GM23338 (cell line): ENCODE measurements at regions not wholly inside any gene's neighbourhood (a gene's known extent, or its start where the extent isn't known, plus 50 kb on each side); places are given as distances from the start of the nearest gene placed in this dataset.

Experiments
- ATAC-seq: fragments of 200-7000 bp; cut with Tn5 transposase; 3 replicates; pipeline ENCODE4 v1.9.1; 2020
- DNase-seq: peaks from one replicate; pipeline ENCODE4 v3.0.0-alpha.2; 2015; ENCODE audit warnings: low spot score
- H2AFZ ChIP-seq: fragments of 200-600 bp; sonication (generic); 2 replicates; pipeline ENCODE4 v1.8.0; 2016; ENCODE audit warnings: antibody characterized with exemption, mild to moderate bottlenecking, moderate library complexity
- H3F3A ChIP-seq: fragments of 200-600 bp; sonication (generic); replicated peaks from 2 replicates; pipeline ENCODE4 v1.8.0; 2017; ENCODE audit warnings: antibody characterized with exemption, mixed run types, low read depth
- H3K27ac ChIP-seq: fragments of 200-600 bp; sonication (generic); 2 replicates; pipeline ENCODE4 v1.6.1; 2016; ENCODE audit warnings: low read depth
- H3K27me3 ChIP-seq: fragments of 200-600 bp; sonication (generic); 2 replicates; pipeline ENCODE4 v1.8.0; 2016; ENCODE audit warnings: mild to moderate bottlenecking, mixed run types, moderate library complexity; ENCODE audit not compliant: insufficient read depth
- H3K36me3 ChIP-seq: fragments of 200-600 bp; sonication (generic); 2 replicates; pipeline ENCODE4 v1.8.0; 2016; ENCODE audit warnings: mild to moderate bottlenecking; ENCODE audit not compliant: insufficient read depth
- H3K4me1 ChIP-seq: fragments of 200-600 bp; sonication (generic); 2 replicates; pipeline ENCODE4 v1.8.0; 2016; ENCODE audit warnings: mild to moderate bottlenecking, moderate library complexity; ENCODE audit not compliant: insufficient read depth
- H3K4me2 ChIP-seq: fragments of 200-600 bp; sonication (generic); 2 replicates; pipeline ENCODE4 v1.7.1; 2017; ENCODE audit warnings: mixed run types
- H3K4me3 ChIP-seq: fragments of 200-600 bp; sonication (generic); 2 replicates; pipeline ENCODE4 v1.6.1; 2016; ENCODE audit warnings: mixed run types
- H3K79me2 ChIP-seq: fragments of 200-600 bp; sonication (generic); replicated peaks from 2 replicates; pipeline ENCODE4 v1.8.0; 2017; ENCODE audit warnings: mild to moderate bottlenecking; ENCODE audit not compliant: insufficient read depth
- H3K9me2 ChIP-seq: fragments of 200-600 bp; sonication (generic); 2 replicates; pipeline ENCODE4 v1.8.0; 2017; ENCODE audit not compliant: insufficient read depth
- H4K20me1 ChIP-seq: fragments of 200-600 bp; sonication (generic); replicated peaks from 2 replicates; pipeline ENCODE4 v1.8.0; 2017; ENCODE audit warnings: mild to moderate bottlenecking; ENCODE audit not compliant: insufficient read depth
- H3K27ac Mint-ChIP-seq: 2 replicates; pipeline ENCODE4 v1.8.0; 2020; ENCODE audit warnings: inconsistent platforms, mild to moderate bottlenecking, moderate library complexity, mixed read lengths
- H3K27me3 Mint-ChIP-seq: 3 replicates; pipeline ENCODE4 v1.8.0; 2022; ENCODE audit warnings: low read depth, mild to moderate bottlenecking, moderate library complexity, mixed read lengths, inconsistent platforms; ENCODE audit not compliant: insufficient read depth, poor library complexity
- H3K36me3 Mint-ChIP-seq: 3 replicates; pipeline ENCODE4 v1.8.0; 2021; ENCODE audit warnings: low read depth, mild to moderate bottlenecking, inconsistent platforms, moderate library complexity, mixed read lengths
- H3K4me1 Mint-ChIP-seq: 3 replicates; pipeline ENCODE4 v1.8.0; 2020; ENCODE audit warnings: mild to moderate bottlenecking, inconsistent platforms, mixed read lengths
- H3K4me3 Mint-ChIP-seq: 3 replicates; pipeline ENCODE4 v1.8.0; 2021; ENCODE audit warnings: moderate library complexity, mild to moderate bottlenecking, inconsistent platforms, mixed read lengths
- H3K9me3 Mint-ChIP-seq: 3 replicates; pipeline ENCODE4 v1.8.0; 2020; ENCODE audit warnings: moderate library complexity, mild to moderate bottlenecking, inconsistent platforms, mixed read lengths
- CREB1 ChIP-seq: fragments of 250-450 bp; sonication (Bioruptor Pico); IDR thresholded peaks from 2 replicates; pipeline ENCODE4 v1.5.0; 2020; ENCODE audit warnings: low read depth, mild to moderate bottlenecking, moderate library complexity
- EZH2 ChIP-seq: fragments of 200-600 bp; sonication (generic); IDR thresholded peaks from one replicate; pipeline ENCODE4 v1.8.0; 2017; ENCODE audit warnings: antibody characterized with exemption, mild to moderate bottlenecking, low read depth; ENCODE audit not compliant: unreplicated experiment
- EZH2phosphoT487 ChIP-seq: fragments of 200-600 bp; sonication (generic); IDR thresholded peaks from one replicate; pipeline ENCODE4 v1.8.1; 2018; ENCODE audit warnings: antibody characterized with exemption; ENCODE audit not compliant: unreplicated experiment
- NANOG ChIP-seq: IDR thresholded peaks from 2 replicates; pipeline ENCODE4 v1.6.1; 2016; ENCODE audit warnings: antibody characterized with exemption, borderline replicate concordance
- POLR2AphosphoS5 ChIP-seq: IDR thresholded peaks from 2 replicates; pipeline ENCODE4 v1.6.1; 2016; ENCODE audit warnings: antibody characterized with exemption, low read depth
- STAT1 ChIP-seq: IDR thresholded peaks from one replicate; pipeline ENCODE4 v1.6.1; 2016; ENCODE audit warnings: antibody characterized with exemption; ENCODE audit not compliant: unreplicated experiment
- ZNF114 ChIP-seq: fragments of 250-450 bp; sonication (Bioruptor Pico); IDR thresholded peaks from 2 replicates; pipeline ENCODE4 v1.5.0; 2020; ENCODE audit warnings: mild to moderate bottlenecking, moderate library complexity
- TF ChIP-seq, protein P1 (sequence below): fragments of 250-450 bp; sonication (Bioruptor Pico); IDR thresholded peaks from 2 replicates; pipeline ENCODE4 v1.5.0; 2020; ENCODE audit warnings: mild to moderate bottlenecking, moderate library complexity
- TF ChIP-seq, protein P2 (sequence below): IDR thresholded peaks from 2 replicates; pipeline ENCODE4 v1.6.1; 2016; ENCODE audit warnings: antibody characterized with exemption

DNA sequence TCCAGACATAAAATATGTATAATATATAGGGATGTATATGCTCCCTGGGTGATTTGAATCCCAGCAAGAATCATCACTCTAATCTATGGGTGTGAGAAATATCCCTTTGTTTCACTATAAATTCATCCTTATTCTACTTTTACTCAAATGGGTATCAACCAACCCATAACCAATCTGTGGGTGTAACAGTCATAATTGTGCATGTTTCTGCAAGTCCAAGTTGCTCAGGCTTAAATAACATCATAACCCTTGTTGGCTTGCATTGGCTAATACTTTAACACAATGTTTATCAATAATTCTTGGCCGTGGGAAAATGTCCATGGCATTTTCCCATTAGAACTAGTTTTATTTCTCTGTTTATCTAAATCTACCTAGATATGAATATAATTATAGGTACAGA is 530.5 kb upstream of the TLE4 start (continued):
- TF ChIP-seq, protein P1, sequence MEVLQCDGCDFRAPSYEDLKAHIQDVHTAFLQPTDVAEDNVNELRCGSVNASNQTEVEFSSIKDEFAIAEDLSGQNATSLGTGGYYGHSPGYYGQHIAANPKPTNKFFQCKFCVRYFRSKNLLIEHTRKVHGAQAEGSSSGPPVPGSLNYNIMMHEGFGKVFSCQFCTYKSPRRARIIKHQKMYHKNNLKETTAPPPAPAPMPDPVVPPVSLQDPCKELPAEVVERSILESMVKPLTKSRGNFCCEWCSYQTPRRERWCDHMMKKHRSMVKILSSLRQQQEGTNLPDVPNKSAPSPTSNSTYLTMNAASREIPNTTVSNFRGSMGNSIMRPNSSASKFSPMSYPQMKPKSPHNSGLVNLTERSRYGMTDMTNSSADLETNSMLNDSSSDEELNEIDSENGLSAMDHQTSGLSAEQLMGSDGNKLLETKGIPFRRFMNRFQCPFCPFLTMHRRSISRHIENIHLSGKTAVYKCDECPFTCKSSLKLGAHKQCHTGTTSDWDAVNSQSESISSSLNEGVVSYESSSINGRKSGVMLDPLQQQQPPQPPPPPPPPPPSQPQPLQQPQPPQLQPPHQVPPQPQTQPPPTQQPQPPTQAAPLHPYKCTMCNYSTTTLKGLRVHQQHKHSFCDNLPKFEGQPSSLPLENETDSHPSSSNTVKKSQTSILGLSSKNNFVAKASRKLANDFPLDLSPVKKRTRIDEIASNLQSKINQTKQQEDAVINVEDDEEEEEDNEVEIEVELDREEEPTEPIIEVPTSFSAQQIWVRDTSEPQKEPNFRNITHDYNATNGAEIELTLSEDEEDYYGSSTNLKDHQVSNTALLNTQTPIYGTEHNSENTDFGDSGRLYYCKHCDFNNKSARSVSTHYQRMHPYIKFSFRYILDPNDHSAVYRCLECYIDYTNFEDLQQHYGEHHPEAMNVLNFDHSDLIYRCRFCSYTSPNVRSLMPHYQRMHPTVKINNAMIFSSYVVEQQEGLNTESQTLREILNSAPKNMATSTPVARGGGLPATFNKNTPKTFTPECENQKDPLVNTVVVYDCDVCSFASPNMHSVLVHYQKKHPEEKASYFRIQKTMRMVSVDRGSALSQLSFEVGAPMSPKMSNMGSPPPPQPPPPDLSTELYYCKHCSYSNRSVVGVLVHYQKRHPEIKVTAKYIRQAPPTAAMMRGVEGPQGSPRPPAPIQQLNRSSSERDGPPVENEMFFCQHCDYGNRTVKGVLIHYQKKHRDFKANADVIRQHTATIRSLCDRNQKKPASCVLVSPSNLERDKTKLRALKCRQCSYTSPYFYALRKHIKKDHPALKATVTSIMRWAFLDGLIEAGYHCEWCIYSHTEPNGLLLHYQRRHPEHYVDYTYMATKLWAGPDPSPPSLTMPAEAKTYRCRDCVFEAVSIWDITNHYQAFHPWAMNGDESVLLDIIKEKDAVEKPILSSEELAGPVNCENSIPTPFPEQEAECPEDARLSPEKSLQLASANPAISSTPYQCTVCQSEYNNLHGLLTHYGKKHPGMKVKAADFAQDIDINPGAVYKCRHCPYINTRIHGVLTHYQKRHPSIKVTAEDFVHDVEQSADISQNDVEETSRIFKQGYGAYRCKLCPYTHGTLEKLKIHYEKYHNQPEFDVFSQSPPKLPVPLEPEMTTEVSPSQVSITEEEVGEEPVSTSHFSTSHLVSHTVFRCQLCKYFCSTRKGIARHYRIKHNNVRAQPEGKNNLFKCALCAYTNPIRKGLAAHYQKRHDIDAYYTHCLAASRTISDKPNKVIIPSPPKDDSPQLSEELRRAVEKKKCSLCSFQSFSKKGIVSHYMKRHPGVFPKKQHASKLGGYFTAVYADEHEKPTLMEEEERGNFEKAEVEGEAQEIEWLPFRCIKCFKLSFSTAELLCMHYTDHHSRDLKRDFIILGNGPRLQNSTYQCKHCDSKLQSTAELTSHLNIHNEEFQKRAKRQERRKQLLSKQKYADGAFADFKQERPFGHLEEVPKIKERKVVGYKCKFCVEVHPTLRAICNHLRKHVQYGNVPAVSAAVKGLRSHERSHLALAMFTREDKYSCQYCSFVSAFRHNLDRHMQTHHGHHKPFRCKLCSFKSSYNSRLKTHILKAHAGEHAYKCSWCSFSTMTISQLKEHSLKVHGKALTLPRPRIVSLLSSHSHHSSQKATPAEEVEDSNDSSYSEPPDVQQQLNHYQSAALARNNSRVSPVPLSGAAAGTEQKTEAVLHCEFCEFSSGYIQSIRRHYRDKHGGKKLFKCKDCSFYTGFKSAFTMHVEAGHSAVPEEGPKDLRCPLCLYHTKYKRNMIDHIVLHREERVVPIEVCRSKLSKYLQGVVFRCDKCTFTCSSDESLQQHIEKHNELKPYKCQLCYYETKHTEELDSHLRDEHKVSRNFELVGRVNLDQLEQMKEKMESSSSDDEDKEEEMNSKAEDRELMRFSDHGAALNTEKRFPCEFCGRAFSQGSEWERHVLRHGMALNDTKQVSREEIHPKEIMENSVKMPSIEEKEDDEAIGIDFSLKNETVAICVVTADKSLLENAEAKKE (CRISPR knock-in tag), result no peak
- no peak for TF ChIP-seq STAT1
- TF ChIP-seq NANOG, result no peak

DNA sequence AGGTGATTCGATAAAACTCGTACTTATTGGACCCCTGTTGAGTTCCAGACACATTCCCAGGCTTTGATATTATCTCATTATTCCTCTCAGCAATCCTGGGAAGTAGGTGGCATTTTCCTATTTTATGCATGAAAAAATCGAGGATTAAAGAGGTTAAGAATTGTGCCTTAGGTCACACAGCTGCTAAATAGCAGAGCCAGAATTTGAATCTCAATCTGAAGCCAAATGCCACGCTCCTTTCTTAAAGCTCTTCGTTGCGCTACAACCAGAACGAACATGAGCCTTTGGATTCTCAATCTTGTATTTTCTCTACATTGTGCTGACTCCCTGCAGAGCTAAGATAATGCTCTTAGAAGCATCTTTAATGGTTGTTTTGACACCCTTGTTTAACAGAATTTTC is 527.8 kb upstream of the TLE4 start:
- no peak overlapping the region for H3K4me3 ChIP-seq
- no peak for DNase-seq
- TF ChIP-seq EZH2phosphoT487 (no peak), POLR2AphosphoS5 (no peak), ZNF114 (no peak), STAT1 (no peak), CREB1 (no peak), NANOG (no peak), EZH2 (no peak)
- TF ChIP-seq, protein P2, sequence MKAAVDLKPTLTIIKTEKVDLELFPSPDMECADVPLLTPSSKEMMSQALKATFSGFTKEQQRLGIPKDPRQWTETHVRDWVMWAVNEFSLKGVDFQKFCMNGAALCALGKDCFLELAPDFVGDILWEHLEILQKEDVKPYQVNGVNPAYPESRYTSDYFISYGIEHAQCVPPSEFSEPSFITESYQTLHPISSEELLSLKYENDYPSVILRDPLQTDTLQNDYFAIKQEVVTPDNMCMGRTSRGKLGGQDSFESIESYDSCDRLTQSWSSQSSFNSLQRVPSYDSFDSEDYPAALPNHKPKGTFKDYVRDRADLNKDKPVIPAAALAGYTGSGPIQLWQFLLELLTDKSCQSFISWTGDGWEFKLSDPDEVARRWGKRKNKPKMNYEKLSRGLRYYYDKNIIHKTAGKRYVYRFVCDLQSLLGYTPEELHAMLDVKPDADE, result no peak
- TF ChIP-seq, protein P1 (CRISPR knock-in tag), result no peak

More for the DNA sequence above, 527.8 kb upstream of the TLE4 start:
- Histone ChIP-seq H3K79me2 (no peaks in the 10 kb centered on the region), H3F3A (no peaks in the 10 kb centered on the region), H4K20me1 (no peaks in the 10 kb centered on the region), H3K27me3 (no peaks in the 10 kb centered on the region), H3K4me1 (0 out of 2 replicates have a peak, but pooled peaks cover 6% of the 10 kb centered on the region), H3K4me2 (no peak overlapping the region), H3K36me3 (no peaks in the 10 kb centered on the region), H3K9me2 (0 out of 2 replicates have a peak, but pooled peaks cover 6% of the 10 kb centered on the region), H3K27ac (no peak overlapping the region), H2AFZ (no peak overlapping the region)
- ATAC-seq, result no peak
- no peak overlapping the region for H3K4me3 Mint-ChIP-seq
- H3K27ac Mint-ChIP-seq, result no peak overlapping the region
- no peaks in the 10 kb centered on the region for H3K9me3 Mint-ChIP-seq
- no peaks in the 10 kb centered on the region for H3K36me3 Mint-ChIP-seq
- H3K27me3 Mint-ChIP-seq, result no peaks in the 10 kb centered on the region
- peaks cover 5% of the 10 kb centered on the region; the same call in 2 of the 3 replicates for H3K4me1 Mint-ChIP-seq
